Hematopoietic multipotent progenitor cell treated with erythropoietin and hydrocortisone succinate and interleukin-3 and kit ligand, for 8 days (in vitro differentiated cells): ENCODE measurements at regions not wholly inside any gene's neighbourhood (a gene's known extent, or its start where the extent isn't known, plus 50 kb on each side); places are given as distances from the start of the nearest gene placed in this dataset.
"Not testable (repeated sequence)": the region's sequence is repeated elsewhere in the genome, so short reads cannot be mapped to it uniquely, and the experiment has no call there.

Experiments
- DNase-seq: peaks from one replicate; pipeline ENCODE4 v3.0.0-alpha.2; 2015

GRCh38 chr1:55893155-55893554, 678.0 kb upstream of the USP24 start:
- DNase-seq = peak; percentile 43

- DNase-seq = no peak
Observed at GRCh38 chr1:55888685-55889317, 673.6 kb upstream of the USP24 start.

GRCh38 chr1:55886856-55887712, 671.9 kb upstream of the USP24 start:
- DNase-seq = no peak

- DNase-seq = no peak
Observed at GRCh38 chr1:55885619-55886018, 670.5 kb upstream of the USP24 start.

- DNase-seq = no peak
Observed at GRCh38 chr1:55882931-55883330, 667.8 kb upstream of the USP24 start.

- DNase-seq = no peak
Observed at GRCh38 chr1:55879346-55879745, 664.2 kb upstream of the USP24 start.

GRCh38 chr1:55877437-55878232, 662.5 kb upstream of the USP24 start:
- no peak for DNase-seq

- no peak for DNase-seq
Observed at GRCh38 chr1:55876276-55877060, 661.3 kb upstream of the USP24 start.

- no peak for DNase-seq
Observed at GRCh38 chr1:55870106-55870505, 654.9 kb upstream of the USP24 start.

- no peak for DNase-seq
Observed at GRCh38 chr1:55869065-55869464, 653.9 kb upstream of the USP24 start.

GRCh38 chr1:55868026-55868425, 652.9 kb upstream of the USP24 start:
- DNase-seq = no peak

- DNase-seq = no peak
Observed at GRCh38 chr1:55867304-55867843, 652.2 kb upstream of the USP24 start.

- not testable (repeated sequence) for DNase-seq
Observed at GRCh38 chr1:55865778-55866177, 650.6 kb upstream of the USP24 start.

- DNase-seq = no peak
Observed at GRCh38 chr1:55864251-55864650, 649.1 kb upstream of the USP24 start.

GRCh38 chr1:55861676-55862340, 646.6 kb upstream of the USP24 start:
- no peak for DNase-seq

- no peak for DNase-seq
Observed at GRCh38 chr1:55860798-55861519, 645.8 kb upstream of the USP24 start.

- no peak for DNase-seq
Observed at GRCh38 chr1:55860326-55860725, 645.2 kb upstream of the USP24 start.

GRCh38 chr1:55854911-55855310, 639.7 kb upstream of the USP24 start:
- DNase-seq = no peak

- DNase-seq = no peak
Observed at GRCh38 chr1:55848906-55849305, 633.7 kb upstream of the USP24 start.

GRCh38 chr1:55846051-55846450, 630.9 kb upstream of the USP24 start:
- DNase-seq = no peak

GRCh38 chr1:55844322-55844721, 629.2 kb upstream of the USP24 start:
- DNase-seq = no peak
